ENCODE measurements at regions not wholly inside any gene's neighbourhood (a gene's known extent, or its start where the extent isn't known, plus 50 kb on each side); places are given as distances from the start of the nearest gene placed in this dataset.

- no peak for TF ChIP-seq POLR2AphosphoS5 (IDR thresholded peaks at IDR 0.05)
- TF ChIP-seq POLR2A (IDR thresholded peaks at IDR 0.05): no peak
- no peak for TF ChIP-seq CTCF (IDR thresholded peaks at IDR 0.05)
- no peak for TF ChIP-seq EP300 (IDR thresholded peaks at IDR 0.05)
- Histone ChIP-seq H3K36me3 (no peaks in the 10 kb centered on the region), H3K4me3 (no peak overlapping the region), H3K9me3 (no peaks in the 10 kb centered on the region), H3K4me1 (no peaks in the 10 kb centered on the region), H3K27me3 (no peaks in the 10 kb centered on the region), H3K27ac (no peak overlapping the region)
- ATAC-seq: no peak
- WGBS, 2 donors (ENCODE audit: low coverage in 1 of 2): 79 to 85% methylated on average over 7 to 9 of the region's 9 CpGs
These were observed 747.8 kb downstream of the EFNB2 start for GRCh38 chr13:105787632-105788031.

- Histone ChIP-seq H3K9me3 (no peaks in the 10 kb centered on the region), H3K4me1 (no peaks in the 10 kb centered on the region), H3K27ac (no peak overlapping the region), H3K4me3 (no peak overlapping the region), H3K36me3 (no peaks in the 10 kb centered on the region), H3K27me3 (no peaks in the 10 kb centered on the region)
- 76 to 93% methylated on average over 2 of the region's 2 CpGs for WGBS, 2 donors (ENCODE audit: low coverage in 1 of 2)
- no peak for ATAC-seq
- no peak for TF ChIP-seq CTCF (IDR thresholded peaks at IDR 0.05)
These were observed 750.0 kb downstream of the EFNB2 start for GRCh38 chr13:105785436-105785835.

- Histone ChIP-seq H3K9me3 (no peaks in the 10 kb centered on the region), H3K4me3 (no peak overlapping the region), H3K27ac (no peak overlapping the region), H3K36me3 (no peaks in the 10 kb centered on the region), H3K4me1 (no peaks in the 10 kb centered on the region), H3K27me3 (no peaks in the 10 kb centered on the region)
- no peak for TF ChIP-seq CTCF (IDR thresholded peaks at IDR 0.05)
- no peak for TF ChIP-seq EP300 (IDR thresholded peaks at IDR 0.05)
- TF ChIP-seq POLR2A (IDR thresholded peaks at IDR 0.05): no peak
- TF ChIP-seq POLR2AphosphoS5 (IDR thresholded peaks at IDR 0.05): no peak
- ATAC-seq: no peak
- 50 to 53% methylated on average over 1 of the region's 1 CpG for WGBS, 2 donors (ENCODE audit: low coverage in 1 of 2)
These were observed 752.2 kb downstream of the EFNB2 start for GRCh38 chr13:105783261-105783660.

GRCh38 chr13:105778196-105778595, 757.3 kb downstream of the EFNB2 start:
- Histone ChIP-seq H3K36me3 (no peaks in the 10 kb centered on the region), H3K4me1 (peaks cover 0 to 7% (median 0%) of the 10 kb centered on the region in 3 donors), H3K9me3 (no peaks in the 10 kb centered on the region), H3K27ac (no peak overlapping the region), H3K27me3 (no peaks in the 10 kb centered on the region), H3K4me3 (no peak overlapping the region)
- WGBS, 2 donors (ENCODE audit: low coverage in 1 of 2): 0 to 10% methylated on average over 1 of the region's 1 CpG
- no peak for ATAC-seq
- TF ChIP-seq POLR2A (IDR thresholded peaks at IDR 0.05) (no peak), EP300 (IDR thresholded peaks at IDR 0.05) (no peak)

- Histone ChIP-seq H3K36me3 (no peaks in the 10 kb centered on the region), H3K4me3 (no peak overlapping the region), H3K27me3 (no peaks in the 10 kb centered on the region), H3K4me1 (peaks cover 0 to 7% (median 0%) of the 10 kb centered on the region in 3 donors), H3K9me3 (no peaks in the 10 kb centered on the region), H3K27ac (no peak overlapping the region)
- no peak for TF ChIP-seq EP300 (IDR thresholded peaks at IDR 0.05)
- TF ChIP-seq POLR2AphosphoS5 (IDR thresholded peaks at IDR 0.05): no peak
- no peak for TF ChIP-seq POLR2A (IDR thresholded peaks at IDR 0.05)
- no peak for TF ChIP-seq CTCF (IDR thresholded peaks at IDR 0.05)
- 39 to 40% methylated on average over 5 to 7 of the region's 7 CpGs for WGBS, 2 donors (ENCODE audit: low coverage in 1 of 2)
- no peak for ATAC-seq
These were observed 760.6 kb downstream of the EFNB2 start for GRCh38 chr13:105774739-105775460.

All from gastroesophageal sphincter (tissue), 4 donors.